SK-N-SH (cell line): ENCODE measurements at regions not wholly inside any gene's neighbourhood (a gene's known extent, or its start where the extent isn't known, plus 50 kb on each side); places are given as distances from the start of the nearest gene placed in this dataset.

Experiments
- CTCF ChIA-PET: fragments of 300-600, 350-600 bp; formaldehyde crosslinking; extraction: SDS; loops from one replicate; lab custom pipeline; 2021; lab: Yijun Ruan, JAX
- POLR2A ChIA-PET: fragments of 350-600 bp; sonication (Branson Sonifier 250); formaldehyde crosslinking; extraction: SDS; loops from one replicate; lab custom pipeline; 2020; ENCODE audit warnings: antibody characterized with exemption, inconsistent platforms; lab: Yijun Ruan, JAX
- DNase-seq: peaks from one replicate; pipeline ENCODE4 v3.0.0; 2012
- H2AFZ ChIP-seq: fragments of 200-600 bp; sonication (generic); 2 replicates; pipeline ENCODE4 v1.8.1; 2016; ENCODE audit warnings: antibody characterized with exemption, mild to moderate bottlenecking, low read depth
- H3F3A ChIP-seq: fragments of 200-600 bp; sonication (generic); replicated peaks from 2 replicates; pipeline ENCODE3; 2016; ENCODE audit warnings: antibody characterized with exemption, mild to moderate bottlenecking; ENCODE audit not compliant: insufficient read depth
- H3K27ac ChIP-seq, 2 experiments: fragments of 200-500 bp in 1 of 2; fragments of 200-600 bp in 1 of 2; sonication (Bioruptor generic) in 1 of 2; sonication (generic), shearing (Covaris generic) in 1 of 2; 2 replicates each; pipeline versions ENCODE4 v1.5.1 to v1.6.1; 2014 to 2016; ENCODE audit warnings: low read depth in 2 of 2, inconsistent platforms in 1 of 2, low read length in 1 of 2, mild to moderate bottlenecking in 1 of 2, mixed read lengths in 1 of 2
- H3K27me3 ChIP-seq: fragments of 200-600 bp; sonication (generic), shearing (Covaris generic); 2 replicates; pipeline ENCODE4 v1.6.1; 2016; ENCODE audit warnings: mixed run types; ENCODE audit not compliant: insufficient read depth
- H3K36me3 ChIP-seq, 2 experiments: fragments of 200-500 bp in 1 of 2; fragments of 200-600 bp in 1 of 2; sonication (Bioruptor generic) in 1 of 2; sonication (generic) in 1 of 2; replicated peaks in 1 of 2; 2 replicates each; pipeline versions ENCODE3 to v1.5.1; 2014 to 2016; ENCODE audit warnings: low read length in 1 of 2, mild to moderate bottlenecking in 1 of 2; ENCODE audit not compliant: insufficient read depth in 2 of 2, control insufficient read depth in 1 of 2
- H3K4me1 ChIP-seq, 2 experiments: fragments of 200-500 bp in 1 of 2; fragments of 200-600 bp in 1 of 2; sonication (Bioruptor generic) in 1 of 2; sonication (generic), shearing (Covaris generic) in 1 of 2; 2 replicates each; pipeline versions ENCODE4 v1.5.1 to v1.6.1; 2014 to 2016; ENCODE audit warnings: low read depth in 1 of 2, low read length in 1 of 2, mixed run types in 1 of 2; ENCODE audit not compliant: insufficient read depth in 2 of 2, control insufficient read depth in 1 of 2
- H3K4me2 ChIP-seq: fragments of 200-600 bp; sonication (generic), shearing (Covaris generic); 2 replicates; pipeline ENCODE4 v1.6.1; 2017; ENCODE audit warnings: mixed run types
- H3K4me3 ChIP-seq, 2 experiments: fragments of 200-500 bp in 1 of 2; fragments of 200-600 bp in 1 of 2; sonication (Bioruptor generic) in 1 of 2; sonication (generic), shearing (Covaris generic) in 1 of 2; 2 replicates each; pipeline versions ENCODE4 v1.5.1 to v1.8.1; 2014 to 2016; ENCODE audit warnings: low read depth in 2 of 2, inconsistent platforms in 1 of 2, low read length in 1 of 2, mild to moderate bottlenecking in 1 of 2, mixed read lengths in 1 of 2, moderate library complexity in 1 of 2
- H3K79me2 ChIP-seq: fragments of 200-600 bp; sonication (generic); 2 replicates; pipeline ENCODE4 v1.8.1; 2017; ENCODE audit warnings: mild to moderate bottlenecking; ENCODE audit not compliant: insufficient read depth
- H3K9ac ChIP-seq: fragments of 200-600 bp; sonication (generic); 2 replicates; pipeline ENCODE4 v1.6.1; 2017; ENCODE audit warnings: mixed run types
- H3K9me2 ChIP-seq: fragments of 200-600 bp; sonication (generic); 2 replicates; pipeline ENCODE4 v1.6.1; 2017; ENCODE audit warnings: mixed run types
- H3K9me3 ChIP-seq: fragments of 200-600 bp; sonication (generic); 2 replicates; pipeline ENCODE4 v1.6.1; 2017; ENCODE audit warnings: mixed run types, mild to moderate bottlenecking, moderate library complexity
- H4K20me1 ChIP-seq: fragments of 200-600 bp; sonication (generic); 2 replicates; pipeline ENCODE4 v1.6.1; 2017; ENCODE audit warnings: mild to moderate bottlenecking, mixed run types; ENCODE audit not compliant: insufficient read depth
- CTCF ChIP-seq: fragments of 200-600 bp; sonication (generic); IDR thresholded peaks from 2 replicates; pipeline ENCODE4 v1.6.1; 2017; ENCODE audit warnings: antibody characterized with exemption, mild to moderate bottlenecking, moderate library complexity
- ELF1 ChIP-seq: IDR thresholded peaks from 2 replicates; pipeline ENCODE4 v1.4.0; 2012
- IRF3 ChIP-seq: fragments of 150-350 bp; IDR thresholded peaks from 2 replicates; pipeline ENCODE4 v1.6.1; 2016; ENCODE audit warnings: mild to moderate bottlenecking, low read depth, low read length
- MXI1 ChIP-seq: IDR thresholded peaks from 2 replicates; pipeline ENCODE4 v1.6.1; 2012; ENCODE audit warnings: mild to moderate bottlenecking, low read depth, low read length, improper control_type of control experiment
- NRF1 ChIP-seq: IDR thresholded peaks from 2 replicates; pipeline ENCODE4 v1.6.1; 2012; ENCODE audit warnings: low read depth, mild to moderate bottlenecking, low read length
- POLR2AphosphoS5 ChIP-seq: IDR thresholded peaks from 2 replicates; pipeline ENCODE4 v1.6.1; 2012; ENCODE audit warnings: low read depth, low read length
- RCOR1 ChIP-seq: fragments of 150-350 bp; IDR thresholded peaks from 2 replicates; pipeline ENCODE4 v1.6.1; 2017; ENCODE audit warnings: antibody characterized with exemption, low read length
- RXRA ChIP-seq: IDR thresholded peaks from 2 replicates; pipeline ENCODE4 v1.4.0; 2012; ENCODE audit warnings: low read depth, mild to moderate bottlenecking, borderline replicate concordance
- SMC3 ChIP-seq: IDR thresholded peaks from 2 replicates; pipeline ENCODE4 v1.6.1; 2012; ENCODE audit warnings: low read depth, low read length, improper control_type of control experiment
- TCF12 ChIP-seq: IDR thresholded peaks from 2 replicates; pipeline ENCODE4 v1.4.0; 2012
- TEAD4 ChIP-seq: IDR thresholded peaks from 2 replicates; pipeline ENCODE4 v1.4.0; 2012; ENCODE audit warnings: mild to moderate bottlenecking, borderline replicate concordance; ENCODE audit not compliant: insufficient read depth
- WGBS: methylation state at CpG from one replicate; pipeline ENCODE4 v1.1.6; 2017; ENCODE audit warnings: low lambda C conversion rate; 5-methylcytosine and 5-hydroxymethylcytosine counted together
- TF ChIP-seq, protein P1 (sequence below): IDR thresholded peaks from 2 replicates; pipeline ENCODE4 v1.4.0; 2012; ENCODE audit warnings: low read depth, borderline replicate concordance
- TF ChIP-seq, protein P2 (sequence below): IDR thresholded peaks from 2 replicates; pipeline ENCODE4; 2012
- TF ChIP-seq, protein P3 (sequence below): IDR thresholded peaks from 2 replicates; pipeline ENCODE4 v1.4.0; 2012; ENCODE audit warnings: low read depth, borderline replicate concordance
- TF ChIP-seq, protein P4 (sequence below): IDR thresholded peaks from 2 replicates; pipeline ENCODE4 v1.4.0; 2012; ENCODE audit warnings: low read depth

DNA sequence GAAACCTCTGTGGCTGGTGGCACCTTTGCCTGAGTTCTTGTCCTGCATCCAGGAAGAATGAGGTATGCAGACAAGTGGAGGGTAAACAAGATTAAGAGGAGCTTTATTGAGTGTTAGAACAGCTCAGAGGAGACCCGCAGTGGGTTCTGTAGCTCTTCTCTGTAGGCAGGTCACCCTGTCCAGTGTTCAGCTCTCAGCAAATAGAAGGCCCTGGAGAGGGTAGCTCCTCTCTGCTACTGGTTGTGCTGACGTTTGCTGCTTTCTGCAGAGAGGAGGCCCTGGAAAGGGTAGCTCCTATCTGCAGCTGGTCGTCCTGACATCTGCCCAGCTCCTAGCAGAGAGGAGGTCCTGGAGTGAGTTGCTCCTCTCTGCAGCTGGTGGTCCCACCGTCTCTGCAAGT, 96.8 kb upstream of the CCDC112 start:
- Histone ChIP-seq H3K9ac (no peak overlapping the region), H3K79me2 (no peaks in the 10 kb centered on the region), H3K9me2 (no peaks in the 10 kb centered on the region), H3K4me3 (no peak overlapping the region), H3K4me2 (no peak overlapping the region), H3K36me3 (no peaks in the 10 kb centered on the region), H3K9me3 (no peaks in the 10 kb centered on the region), H3K4me1 (no peaks in the 10 kb centered on the region; a peak in 2 of 4 replicates), H3K27me3 (no peaks in the 10 kb centered on the region), H3K27ac (no peak overlapping the region), H3F3A (peaks cover 16% of the 10 kb centered on the region), H2AFZ (no peak overlapping the region), H4K20me1 (no peaks in the 10 kb centered on the region)
- CTCF ChIA-PET = no interaction called here
- POLR2A ChIA-PET = interaction anchor here (0.5 kb wide), 1 partner anchor 189 kb away, joined by 5 read pairs; no protein-coding TSS in a partner anchor
- whole genome bisulfite sequencing = 39% methylated on average over 4 of the region's 4 CpGs
- TF ChIP-seq, protein P1, sequence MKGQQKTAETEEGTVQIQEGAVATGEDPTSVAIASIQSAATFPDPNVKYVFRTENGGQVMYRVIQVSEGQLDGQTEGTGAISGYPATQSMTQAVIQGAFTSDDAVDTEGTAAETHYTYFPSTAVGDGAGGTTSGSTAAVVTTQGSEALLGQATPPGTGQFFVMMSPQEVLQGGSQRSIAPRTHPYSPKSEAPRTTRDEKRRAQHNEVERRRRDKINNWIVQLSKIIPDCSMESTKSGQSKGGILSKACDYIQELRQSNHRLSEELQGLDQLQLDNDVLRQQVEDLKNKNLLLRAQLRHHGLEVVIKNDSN = no peak
- TF ChIP-seq TEAD4 (no peak), ELF1 (no peak), NRF1 (no peak), RXRA (no peak), MXI1 (no peak), RCOR1 (no peak), SMC3 (no peak), IRF3 (no peak), CTCF (no peak), TCF12 (no peak), POLR2AphosphoS5 (no peak)
- TF ChIP-seq, protein P2, sequence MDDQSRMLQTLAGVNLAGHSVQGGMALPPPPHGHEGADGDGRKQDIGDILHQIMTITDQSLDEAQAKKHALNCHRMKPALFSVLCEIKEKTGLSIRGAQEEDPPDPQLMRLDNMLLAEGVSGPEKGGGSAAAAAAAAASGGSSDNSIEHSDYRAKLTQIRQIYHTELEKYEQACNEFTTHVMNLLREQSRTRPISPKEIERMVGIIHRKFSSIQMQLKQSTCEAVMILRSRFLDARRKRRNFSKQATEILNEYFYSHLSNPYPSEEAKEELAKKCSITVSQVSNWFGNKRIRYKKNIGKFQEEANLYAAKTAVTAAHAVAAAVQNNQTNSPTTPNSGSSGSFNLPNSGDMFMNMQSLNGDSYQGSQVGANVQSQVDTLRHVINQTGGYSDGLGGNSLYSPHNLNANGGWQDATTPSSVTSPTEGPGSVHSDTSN = no peak
- TF ChIP-seq, protein P3, sequence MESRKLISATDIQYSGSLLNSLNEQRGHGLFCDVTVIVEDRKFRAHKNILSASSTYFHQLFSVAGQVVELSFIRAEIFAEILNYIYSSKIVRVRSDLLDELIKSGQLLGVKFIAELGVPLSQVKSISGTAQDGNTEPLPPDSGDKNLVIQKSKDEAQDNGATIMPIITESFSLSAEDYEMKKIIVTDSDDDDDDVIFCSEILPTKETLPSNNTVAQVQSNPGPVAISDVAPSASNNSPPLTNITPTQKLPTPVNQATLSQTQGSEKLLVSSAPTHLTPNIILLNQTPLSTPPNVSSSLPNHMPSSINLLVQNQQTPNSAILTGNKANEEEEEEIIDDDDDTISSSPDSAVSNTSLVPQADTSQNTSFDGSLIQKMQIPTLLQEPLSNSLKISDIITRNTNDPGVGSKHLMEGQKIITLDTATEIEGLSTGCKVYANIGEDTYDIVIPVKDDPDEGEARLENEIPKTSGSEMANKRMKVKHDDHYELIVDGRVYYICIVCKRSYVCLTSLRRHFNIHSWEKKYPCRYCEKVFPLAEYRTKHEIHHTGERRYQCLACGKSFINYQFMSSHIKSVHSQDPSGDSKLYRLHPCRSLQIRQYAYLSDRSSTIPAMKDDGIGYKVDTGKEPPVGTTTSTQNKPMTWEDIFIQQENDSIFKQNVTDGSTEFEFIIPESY = no peak
- TF ChIP-seq, protein P4, sequence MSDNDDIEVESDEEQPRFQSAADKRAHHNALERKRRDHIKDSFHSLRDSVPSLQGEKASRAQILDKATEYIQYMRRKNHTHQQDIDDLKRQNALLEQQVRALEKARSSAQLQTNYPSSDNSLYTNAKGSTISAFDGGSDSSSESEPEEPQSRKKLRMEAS = no peak
- DNase-seq = no peak
